Stimulated activated naive B cell treated with anti-CD40 and anti-IgM and Interleukin-4, amounts not matched to agents 10 μg/mL and 1 μg/mL and 100 μg/mL, for 72 hours (primary cell): ENCODE measurements at regions not wholly inside any gene's neighbourhood (a gene's known extent, or its start where the extent isn't known, plus 50 kb on each side); places are given as distances from the start of the nearest gene placed in this dataset.
"Not testable (repeated sequence)": the region's sequence is repeated elsewhere in the genome, so short reads cannot be mapped to it uniquely, and the experiment has no call there.

ENCODE experiments used
- ATAC-seq, 2 donors: fragments of 150-1000 bp; cut with Tn5 transposase; replicated peaks; 2 replicates each; pipeline ENCODE4 v1.10.0; 2021; ENCODE audit warnings: moderate library complexity in 1 of 2
- DNase-seq: peaks from one replicate; pipeline ENCODE4 v3.0.0; 2021
- H3K27ac Mint-ChIP-seq: one replicate; pipeline ENCODE4 v1.8.0; 2022; ENCODE audit warnings: mild to moderate bottlenecking, mixed read lengths
- H3K27me3 Mint-ChIP-seq, 2 donors: one replicate each; pipeline ENCODE4 v1.8.0; 2022; ENCODE audit warnings: mixed read lengths in 2 of 2
- H3K36me3 Mint-ChIP-seq, 2 donors: one replicate each; pipeline ENCODE4 v1.8.0; 2022; ENCODE audit warnings: mixed read lengths in 2 of 2, mild to moderate bottlenecking in 1 of 2
- H3K4me1 Mint-ChIP-seq, 2 donors: one replicate each; pipeline ENCODE4 v1.8.0; 2022; ENCODE audit warnings: mixed read lengths in 2 of 2, mild to moderate bottlenecking in 1 of 2
- H3K4me3 Mint-ChIP-seq, 2 donors: one replicate each; pipeline ENCODE4 v1.8.0; 2022; ENCODE audit warnings: mild to moderate bottlenecking in 2 of 2, mixed read lengths in 2 of 2, moderate library complexity in 1 of 2
- H3K9me3 Mint-ChIP-seq, 2 donors: one replicate each; pipeline ENCODE4 v1.8.0; 2022; ENCODE audit warnings: mixed read lengths in 2 of 2, mild to moderate bottlenecking in 1 of 2

- Mint-ChIP-seq H3K27ac (no peak overlapping the region), H3K27me3 (no peaks in the 10 kb centered on the region), H3K4me3 (no peak overlapping the region), H3K4me1 (no peaks in the 10 kb centered on the region), H3K9me3 (peaks cover 4% of the 10 kb centered on the region in 2 donors), H3K36me3 (no peaks in the 10 kb centered on the region)
- DNase-seq: no peak
- ATAC-seq: no peak
Observed at GRCh38 chr12:58757422-58757821, 162.9 kb downstream of the LRIG3 start.

- H3K9me3 Mint-ChIP-seq, ATAC-seq: not testable (repeated sequence)
Observed at GRCh38 chr12:58759745-58760144, 160.6 kb downstream of the LRIG3 start.

GRCh38 chr12:58761308-58761707 is 159.0 kb downstream of the LRIG3 start:
- H3K4me1 Mint-ChIP-seq: no peaks in the 10 kb centered on the region
- H3K36me3 Mint-ChIP-seq: no peaks in the 10 kb centered on the region
- H3K27ac Mint-ChIP-seq: no peak overlapping the region
- H3K27me3 Mint-ChIP-seq: no peaks in the 10 kb centered on the region
- ATAC-seq (no peak), DNase-seq (no peak)
- peaks cover 4 to 6% of the 10 kb centered on the region in 2 donors for H3K9me3 Mint-ChIP-seq
- H3K4me3 Mint-ChIP-seq: no peak overlapping the region

More at GRCh38 chr12:58759745-58760144, 160.6 kb downstream of the LRIG3 start:
- H3K4me1 Mint-ChIP-seq, H3K36me3 Mint-ChIP-seq, H3K27me3 Mint-ChIP-seq, H3K27ac Mint-ChIP-seq, DNase-seq, H3K4me3 Mint-ChIP-seq: not testable (repeated sequence)

- Mint-ChIP-seq H3K4me1 (no peaks in the 10 kb centered on the region), H3K36me3 (no peaks in the 10 kb centered on the region), H3K27ac (no peak overlapping the region), H3K27me3 (no peaks in the 10 kb centered on the region), H3K4me3 (no peak overlapping the region), H3K9me3 (peaks cover 9 to 10% of the 10 kb centered on the region in 2 donors)
- ATAC-seq (no peak), DNase-seq (no peak)
Observed at GRCh38 chr12:58764100-58764953, 156.0 kb downstream of the LRIG3 start.

GRCh38 chr12:58765076-58765475 is 155.2 kb downstream of the LRIG3 start:
- ATAC-seq (no peak), DNase-seq (no peak)
- no peak overlapping the region for H3K4me3 Mint-ChIP-seq
- no peaks in the 10 kb centered on the region for H3K4me1 Mint-ChIP-seq
- H3K27ac Mint-ChIP-seq: no peak overlapping the region
- H3K27me3 Mint-ChIP-seq: no peaks in the 10 kb centered on the region
- H3K9me3 Mint-ChIP-seq: peaks cover 10% of the 10 kb centered on the region in 2 donors
- H3K36me3 Mint-ChIP-seq: no peaks in the 10 kb centered on the region

GRCh38 chr12:58765653-58766512 is 154.4 kb downstream of the LRIG3 start:
- H3K36me3 Mint-ChIP-seq: no peaks in the 10 kb centered on the region
- H3K27me3 Mint-ChIP-seq: no peaks in the 10 kb centered on the region
- H3K27ac Mint-ChIP-seq: no peak overlapping the region
- no peaks in the 10 kb centered on the region for H3K4me1 Mint-ChIP-seq
- H3K4me3 Mint-ChIP-seq: no peak overlapping the region
- DNase-seq: no peak
- H3K9me3 Mint-ChIP-seq: peaks cover 10% of the 10 kb centered on the region in 2 donors
- no peak for ATAC-seq

- Mint-ChIP-seq H3K27me3 (no peaks in the 10 kb centered on the region), H3K36me3 (no peaks in the 10 kb centered on the region), H3K4me1 (no peaks in the 10 kb centered on the region), H3K9me3 (peaks cover 10% of the 10 kb centered on the region in 2 donors), H3K4me3 (no peak overlapping the region), H3K27ac (no peak overlapping the region)
- DNase-seq (no peak), ATAC-seq (no peak)
Observed at GRCh38 chr12:58766513-58766870, 153.8 kb downstream of the LRIG3 start.

GRCh38 chr12:58767496-58767895 is 152.8 kb downstream of the LRIG3 start:
- Mint-ChIP-seq H3K27me3 (no peaks in the 10 kb centered on the region), H3K36me3 (no peaks in the 10 kb centered on the region), H3K4me1 (no peaks in the 10 kb centered on the region), H3K9me3 (peaks cover 10% of the 10 kb centered on the region in 2 donors), H3K27ac (no peak overlapping the region), H3K4me3 (no peak overlapping the region)
- DNase-seq (no peak), ATAC-seq (no peak)

GRCh38 chr12:58773986-58774385 is 146.3 kb downstream of the LRIG3 start:
- H3K27me3 Mint-ChIP-seq: no peaks in the 10 kb centered on the region
- H3K4me3 Mint-ChIP-seq: no peak overlapping the region
- peaks cover 4 to 5% of the 10 kb centered on the region in 2 donors for H3K9me3 Mint-ChIP-seq
- ATAC-seq: no peak
- H3K36me3 Mint-ChIP-seq: no peaks in the 10 kb centered on the region
- DNase-seq: no peak
- H3K4me1 Mint-ChIP-seq: no peaks in the 10 kb centered on the region
- H3K27ac Mint-ChIP-seq: no peak overlapping the region

GRCh38 chr12:58774731-58775130 is 145.6 kb downstream of the LRIG3 start:
- Mint-ChIP-seq H3K4me1 (no peaks in the 10 kb centered on the region), H3K4me3 (no peak overlapping the region), H3K27ac (no peak overlapping the region), H3K27me3 (no peaks in the 10 kb centered on the region), H3K9me3 (peaks cover 0 to 3% of the 10 kb centered on the region in 2 donors), H3K36me3 (no peaks in the 10 kb centered on the region)
- DNase-seq: no peak
- ATAC-seq: no peak

- no peaks in the 10 kb centered on the region for H3K27me3 Mint-ChIP-seq
- H3K9me3 Mint-ChIP-seq: peaks cover 0 to 5% of the 10 kb centered on the region in 2 donors
- DNase-seq: no peak
- no peak for ATAC-seq
- no peaks in the 10 kb centered on the region for H3K36me3 Mint-ChIP-seq
- no peak overlapping the region for H3K27ac Mint-ChIP-seq
- H3K4me3 Mint-ChIP-seq: no peak overlapping the region
- no peaks in the 10 kb centered on the region for H3K4me1 Mint-ChIP-seq
Observed at GRCh38 chr12:58775396-58775795, 144.9 kb downstream of the LRIG3 start.

- Mint-ChIP-seq H3K27me3 (no peaks in the 10 kb centered on the region), H3K36me3 (no peaks in the 10 kb centered on the region), H3K4me1 (no peaks in the 10 kb centered on the region), H3K27ac (no peak overlapping the region), H3K4me3 (no peak overlapping the region), H3K9me3 (peaks cover 0 to 5% of the 10 kb centered on the region in 2 donors)
- no peak for DNase-seq
- no peak for ATAC-seq
Observed at GRCh38 chr12:58776144-58776543, 144.2 kb downstream of the LRIG3 start.

GRCh38 chr12:58777815-58778214 is 142.5 kb downstream of the LRIG3 start:
- no peaks in the 10 kb centered on the region for H3K27me3 Mint-ChIP-seq
- no peak overlapping the region for H3K4me3 Mint-ChIP-seq
- H3K27ac Mint-ChIP-seq: no peak overlapping the region
- DNase-seq (no peak), ATAC-seq (no peak)
- H3K9me3 Mint-ChIP-seq: peaks cover 0 to 5% of the 10 kb centered on the region in 2 donors
- H3K36me3 Mint-ChIP-seq: no peaks in the 10 kb centered on the region
- no peaks in the 10 kb centered on the region for H3K4me1 Mint-ChIP-seq

- Mint-ChIP-seq H3K4me1 (no peaks in the 10 kb centered on the region), H3K27me3 (no peaks in the 10 kb centered on the region), H3K9me3 (peaks cover 0 to 5% of the 10 kb centered on the region in 2 donors), H3K27ac (no peak overlapping the region), H3K4me3 (no peak overlapping the region), H3K36me3 (no peaks in the 10 kb centered on the region)
- DNase-seq: no peak
- ATAC-seq: peak in 1 of 2 donors; percentile 12
Observed at GRCh38 chr12:58781609-58782008, 138.7 kb downstream of the LRIG3 start.
